SK-N-SH (cell line): ENCODE measurements at regions not wholly inside any gene's neighbourhood (a gene's known extent, or its start where the extent isn't known, plus 50 kb on each side); places are given as distances from the start of the nearest gene placed in this dataset.

Source experiments
- CTCF ChIA-PET: fragments of 300-600, 350-600 bp; formaldehyde crosslinking; extraction: SDS; loops from one replicate; lab custom pipeline; 2021; lab: Yijun Ruan, JAX
- POLR2A ChIA-PET: fragments of 350-600 bp; sonication (Branson Sonifier 250); formaldehyde crosslinking; extraction: SDS; loops from one replicate; lab custom pipeline; 2020; ENCODE audit warnings: antibody characterized with exemption, inconsistent platforms; lab: Yijun Ruan, JAX
- DNase-seq: peaks from one replicate; pipeline ENCODE4 v3.0.0; 2012
- H2AFZ ChIP-seq: fragments of 200-600 bp; sonication (generic); 2 replicates; pipeline ENCODE4 v1.8.1; 2016; ENCODE audit warnings: antibody characterized with exemption, mild to moderate bottlenecking, low read depth
- H3F3A ChIP-seq: fragments of 200-600 bp; sonication (generic); replicated peaks from 2 replicates; pipeline ENCODE3; 2016; ENCODE audit warnings: antibody characterized with exemption, mild to moderate bottlenecking; ENCODE audit not compliant: insufficient read depth
- H3K27ac ChIP-seq, 2 experiments: fragments of 200-500 bp in 1 of 2; fragments of 200-600 bp in 1 of 2; sonication (Bioruptor generic) in 1 of 2; sonication (generic), shearing (Covaris generic) in 1 of 2; 2 replicates each; pipeline versions ENCODE4 v1.5.1 to v1.6.1; 2014 to 2016; ENCODE audit warnings: low read depth in 2 of 2, inconsistent platforms in 1 of 2, low read length in 1 of 2, mild to moderate bottlenecking in 1 of 2, mixed read lengths in 1 of 2
- H3K27me3 ChIP-seq: fragments of 200-600 bp; sonication (generic), shearing (Covaris generic); 2 replicates; pipeline ENCODE4 v1.6.1; 2016; ENCODE audit warnings: mixed run types; ENCODE audit not compliant: insufficient read depth
- H3K36me3 ChIP-seq, 2 experiments: fragments of 200-500 bp in 1 of 2; fragments of 200-600 bp in 1 of 2; sonication (Bioruptor generic) in 1 of 2; sonication (generic) in 1 of 2; replicated peaks in 1 of 2; 2 replicates each; pipeline versions ENCODE3 to v1.5.1; 2014 to 2016; ENCODE audit warnings: low read length in 1 of 2, mild to moderate bottlenecking in 1 of 2; ENCODE audit not compliant: insufficient read depth in 2 of 2, control insufficient read depth in 1 of 2
- H3K4me1 ChIP-seq, 2 experiments: fragments of 200-500 bp in 1 of 2; fragments of 200-600 bp in 1 of 2; sonication (Bioruptor generic) in 1 of 2; sonication (generic), shearing (Covaris generic) in 1 of 2; 2 replicates each; pipeline versions ENCODE4 v1.5.1 to v1.6.1; 2014 to 2016; ENCODE audit warnings: low read depth in 1 of 2, low read length in 1 of 2, mixed run types in 1 of 2; ENCODE audit not compliant: insufficient read depth in 2 of 2, control insufficient read depth in 1 of 2
- H3K4me2 ChIP-seq: fragments of 200-600 bp; sonication (generic), shearing (Covaris generic); 2 replicates; pipeline ENCODE4 v1.6.1; 2017; ENCODE audit warnings: mixed run types
- H3K4me3 ChIP-seq, 2 experiments: fragments of 200-500 bp in 1 of 2; fragments of 200-600 bp in 1 of 2; sonication (Bioruptor generic) in 1 of 2; sonication (generic), shearing (Covaris generic) in 1 of 2; 2 replicates each; pipeline versions ENCODE4 v1.5.1 to v1.8.1; 2014 to 2016; ENCODE audit warnings: low read depth in 2 of 2, inconsistent platforms in 1 of 2, low read length in 1 of 2, mild to moderate bottlenecking in 1 of 2, mixed read lengths in 1 of 2, moderate library complexity in 1 of 2
- H3K79me2 ChIP-seq: fragments of 200-600 bp; sonication (generic); 2 replicates; pipeline ENCODE4 v1.8.1; 2017; ENCODE audit warnings: mild to moderate bottlenecking; ENCODE audit not compliant: insufficient read depth
- H3K9ac ChIP-seq: fragments of 200-600 bp; sonication (generic); 2 replicates; pipeline ENCODE4 v1.6.1; 2017; ENCODE audit warnings: mixed run types
- H3K9me2 ChIP-seq: fragments of 200-600 bp; sonication (generic); 2 replicates; pipeline ENCODE4 v1.6.1; 2017; ENCODE audit warnings: mixed run types
- H3K9me3 ChIP-seq: fragments of 200-600 bp; sonication (generic); 2 replicates; pipeline ENCODE4 v1.6.1; 2017; ENCODE audit warnings: mixed run types, mild to moderate bottlenecking, moderate library complexity
- H4K20me1 ChIP-seq: fragments of 200-600 bp; sonication (generic); 2 replicates; pipeline ENCODE4 v1.6.1; 2017; ENCODE audit warnings: mild to moderate bottlenecking, mixed run types; ENCODE audit not compliant: insufficient read depth
- EP300 ChIP-seq, 2 experiments: IDR thresholded peaks; 2 replicates each; pipeline versions ENCODE4 v1.4.0 to v1.6.1; 2012; ENCODE audit warnings: borderline replicate concordance in 1 of 2, low read depth in 1 of 2, low read length in 1 of 2
- FOSL2 ChIP-seq: IDR thresholded peaks from 2 replicates; pipeline ENCODE4 v1.4.0; 2012; ENCODE audit warnings: low read depth, mild to moderate bottlenecking, moderate library complexity, borderline replicate concordance
- FOXJ3 ChIP-seq: sonication (generic); formaldehyde crosslinking; IDR thresholded peaks from 2 replicates; pipeline ENCODE4 v1.5.1; 2020; ENCODE audit warnings: mild to moderate bottlenecking, missing genetic modification reagents
- FOXM1 ChIP-seq: IDR thresholded peaks from 2 replicates; pipeline ENCODE4 v1.4.0; 2012; ENCODE audit warnings: low read depth, mild to moderate bottlenecking
- GABPA ChIP-seq: IDR thresholded peaks from 2 replicates; pipeline ENCODE4 v1.4.0; 2012; ENCODE audit warnings: low read depth, mild to moderate bottlenecking
- IRF3 ChIP-seq: fragments of 150-350 bp; IDR thresholded peaks from 2 replicates; pipeline ENCODE4 v1.6.1; 2016; ENCODE audit warnings: mild to moderate bottlenecking, low read depth, low read length
- JUND ChIP-seq: IDR thresholded peaks from 2 replicates; pipeline ENCODE4 v1.4.0; 2012
- NFIC ChIP-seq: IDR thresholded peaks from 2 replicates; pipeline ENCODE4 v1.4.0; 2012; ENCODE audit warnings: borderline replicate concordance
- PBX3 ChIP-seq: IDR thresholded peaks from 2 replicates; pipeline ENCODE4; 2012
- POLR2AphosphoS5 ChIP-seq: IDR thresholded peaks from 2 replicates; pipeline ENCODE4 v1.6.1; 2012; ENCODE audit warnings: low read depth, low read length
- RAD21 ChIP-seq: IDR thresholded peaks from 2 replicates; pipeline ENCODE4 v1.6.1; 2012; ENCODE audit warnings: mild to moderate bottlenecking, low read length
- RCOR1 ChIP-seq: fragments of 150-350 bp; IDR thresholded peaks from 2 replicates; pipeline ENCODE4 v1.6.1; 2017; ENCODE audit warnings: antibody characterized with exemption, low read length
- TAF1 ChIP-seq: IDR thresholded peaks from 2 replicates; pipeline ENCODE4 v1.6.1; 2012; ENCODE audit warnings: low read depth, mild to moderate bottlenecking, low read length, moderate library complexity, borderline replicate concordance
- TCF12 ChIP-seq: IDR thresholded peaks from 2 replicates; pipeline ENCODE4 v1.4.0; 2012
- USF2 ChIP-seq: fragments of 150-350 bp; IDR thresholded peaks from 2 replicates; pipeline ENCODE4 v1.6.1; 2017; ENCODE audit warnings: antibody characterized with exemption, low read length, low read depth, borderline replicate concordance
- ZBTB33 ChIP-seq: IDR thresholded peaks from 2 replicates; pipeline ENCODE4 v1.4.0; 2012; ENCODE audit warnings: low read depth, borderline replicate concordance
- WGBS: methylation state at CpG from one replicate; pipeline ENCODE4 v1.1.6; 2017; ENCODE audit warnings: low lambda C conversion rate; 5-methylcytosine and 5-hydroxymethylcytosine counted together

- no peak for DNase-seq
- Histone ChIP-seq H3K27me3 (no peaks in the 10 kb centered on the region), H2AFZ (peak overlapping the region; percentile 68), H3K4me1 (peaks cover 0 to 7% of the 10 kb centered on the region in 2 experiments; a peak in 1 of 4 replicates), H3K4me2 (peak overlapping the region; percentile 58), H4K20me1 (no peaks in the 10 kb centered on the region), H3K36me3 (no peaks in the 10 kb centered on the region), H3K9ac (peak overlapping the region; percentile 7; the same call in 1 of the 2 replicates), H3K27ac (peak overlapping the region in 1 of 2 experiments; percentile 49; a peak in 2 of 4 replicates), H3F3A (peaks cover 16% of the 10 kb centered on the region), H3K79me2 (no peaks in the 10 kb centered on the region), H3K4me3 (no peak overlapping the region), H3K9me3 (no peaks in the 10 kb centered on the region), H3K9me2 (no peaks in the 10 kb centered on the region)
- POLR2A ChIA-PET = no interaction called here
- WGBS = 6% methylated on average over 5 of the region's 5 CpGs
- TF ChIP-seq TCF12 = peak; percentile 67
- TF ChIP-seq IRF3 = no peak
- peak; percentile 14; the same call in 1 of the 2 replicates for TF ChIP-seq POLR2AphosphoS5
- TF ChIP-seq PBX3 = peak; percentile 37; the same call in 1 of the 2 replicates
- peak; percentile 97 for TF ChIP-seq FOSL2
- peak in 1 of 2 experiments; percentile 39; a peak in 1 of 4 replicates for TF ChIP-seq EP300 (IDR thresholded peaks at IDR 0.05; ENCODE audit: borderline replicate concordance in 1 of 2, low read depth in 1 of 2, low read length in 1 of 2)
- peak; percentile 86 for TF ChIP-seq JUND
- TF ChIP-seq ZBTB33 = no peak
- TF ChIP-seq NFIC = peak; percentile 51
- no peak for TF ChIP-seq FOXJ3 (CRISPR knock-in tag)
- CTCF ChIA-PET = no interaction called here
Observed at GRCh38 chr9:21591221-21592062, 109.3 kb upstream of the IFNE start.

GRCh38 chr9:21592063-21592338 lies 109.9 kb upstream of the IFNE start:
- H3K79me2 ChIP-seq = no peaks in the 10 kb centered on the region
- H2AFZ ChIP-seq = peak overlapping the region; percentile 68
- peak overlapping the region in 1 of 2 experiments; percentile 49; a peak in 2 of 4 replicates for H3K27ac ChIP-seq
- DNase-seq = no peak
- no peaks in the 10 kb centered on the region for H4K20me1 ChIP-seq
- TF ChIP-seq USF2 (no peak), RCOR1 (no peak), GABPA (no peak), FOXM1 (no peak), RAD21 (no peak), TAF1 (no peak)
- 34% methylated on average over 3 of the region's 3 CpGs for whole genome bisulfite sequencing
- peak overlapping the region; percentile 58 for H3K4me2 ChIP-seq
- ChIA-PET POLR2A (no interaction called here), CTCF (no interaction called here)
- no peaks in the 10 kb centered on the region for H3K9me3 ChIP-seq
- H3K4me3 ChIP-seq = no peak overlapping the region
- peaks cover 16% of the 10 kb centered on the region for H3F3A ChIP-seq
- H3K9ac ChIP-seq = no peak overlapping the region
- H3K36me3 ChIP-seq = no peaks in the 10 kb centered on the region
- peaks cover 0 to 7% of the 10 kb centered on the region in 2 experiments; a peak in 1 of 4 replicates for H3K4me1 ChIP-seq
- H3K9me2 ChIP-seq = no peaks in the 10 kb centered on the region
- no peaks in the 10 kb centered on the region for H3K27me3 ChIP-seq
